GM23338 (cell line): ENCODE measurements at regions not wholly inside any gene's neighbourhood (a gene's known extent, or its start where the extent isn't known, plus 50 kb on each side); places are given as distances from the start of the nearest gene placed in this dataset.

Source experiments
- EZH2phosphoT487 ChIP-seq: fragments of 200-600 bp; sonication (generic); IDR thresholded peaks from one replicate; pipeline ENCODE4 v1.8.1; 2018; ENCODE audit warnings: antibody characterized with exemption; ENCODE audit not compliant: unreplicated experiment
- TF ChIP-seq, protein P1 (sequence below), 2 experiments: fragments of 200-600 bp in 1 of 2; sonication (generic) in 1 of 2; conservative IDR thresholded peaks; 2 replicates each; pipeline versions ENCODE4 v1.5.1 to v1.6.1; 2016 to 2017; ENCODE audit warnings: antibody characterized with exemption in 2 of 2, low read depth in 2 of 2, mild to moderate bottlenecking in 2 of 2, moderate library complexity in 1 of 2

DNA sequence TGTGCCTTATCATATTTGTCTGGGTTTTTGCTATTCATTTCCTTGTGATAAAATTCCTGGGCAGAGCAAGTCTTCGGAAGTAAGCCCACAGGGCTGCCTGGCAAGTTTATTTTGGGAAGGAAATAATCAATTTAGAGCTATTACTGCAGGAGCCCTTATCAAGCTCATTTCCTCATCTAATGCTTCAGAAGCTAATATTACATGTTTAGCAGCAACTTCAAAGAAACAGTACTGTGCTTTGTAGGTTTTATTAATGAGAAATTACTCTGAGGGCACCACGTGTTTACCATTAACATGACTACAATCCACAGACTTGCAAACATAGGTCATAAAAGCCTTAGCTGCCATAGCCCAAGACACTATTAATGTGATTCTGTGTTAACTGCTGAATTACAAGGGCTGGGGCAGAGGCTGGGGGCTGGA is 540.0 kb downstream of the SPRY1 start:
- TF ChIP-seq, protein P1, sequence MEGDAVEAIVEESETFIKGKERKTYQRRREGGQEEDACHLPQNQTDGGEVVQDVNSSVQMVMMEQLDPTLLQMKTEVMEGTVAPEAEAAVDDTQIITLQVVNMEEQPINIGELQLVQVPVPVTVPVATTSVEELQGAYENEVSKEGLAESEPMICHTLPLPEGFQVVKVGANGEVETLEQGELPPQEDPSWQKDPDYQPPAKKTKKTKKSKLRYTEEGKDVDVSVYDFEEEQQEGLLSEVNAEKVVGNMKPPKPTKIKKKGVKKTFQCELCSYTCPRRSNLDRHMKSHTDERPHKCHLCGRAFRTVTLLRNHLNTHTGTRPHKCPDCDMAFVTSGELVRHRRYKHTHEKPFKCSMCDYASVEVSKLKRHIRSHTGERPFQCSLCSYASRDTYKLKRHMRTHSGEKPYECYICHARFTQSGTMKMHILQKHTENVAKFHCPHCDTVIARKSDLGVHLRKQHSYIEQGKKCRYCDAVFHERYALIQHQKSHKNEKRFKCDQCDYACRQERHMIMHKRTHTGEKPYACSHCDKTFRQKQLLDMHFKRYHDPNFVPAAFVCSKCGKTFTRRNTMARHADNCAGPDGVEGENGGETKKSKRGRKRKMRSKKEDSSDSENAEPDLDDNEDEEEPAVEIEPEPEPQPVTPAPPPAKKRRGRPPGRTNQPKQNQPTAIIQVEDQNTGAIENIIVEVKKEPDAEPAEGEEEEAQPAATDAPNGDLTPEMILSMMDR (conservative IDR thresholded peaks at IDR 0.05; ENCODE audit: low read depth in 2 of 2) = no peak
- no peak for TF ChIP-seq EZH2phosphoT487
